Aorta (tissue), 5 donors: ENCODE measurements at regions not wholly inside any gene's neighbourhood (a gene's known extent, or its start where the extent isn't known, plus 50 kb on each side); places are given as distances from the start of the nearest gene placed in this dataset.

Experiments used
- ATAC-seq: fragments of 200-7000 bp; cut with Tn5 transposase; one replicate; pipeline ENCODE4 v1.9.1; 2022; ENCODE audit warnings: moderate library complexity; ENCODE audit not compliant: low FRiP score
- DNase-seq, 2 donors: peaks; one replicate each; pipeline ENCODE4 v3.0.0-alpha.2; 2020
- H3K27ac ChIP-seq, 2 donors: one replicate each; pipeline ENCODE4 v1.5.1; 2013; ENCODE audit warnings: low read length in 2 of 2, mild to moderate bottlenecking in 2 of 2, moderate library complexity in 2 of 2, control low read depth in 1 of 2, inconsistent platforms in 1 of 2, low read depth in 1 of 2
- H3K27me3 ChIP-seq, 2 donors: one replicate each; pipeline ENCODE4 v1.6.1; 2013; ENCODE audit warnings: control low read depth in 1 of 2, low read length in 1 of 2, mild to moderate bottlenecking in 1 of 2, moderate library complexity in 1 of 2; ENCODE audit not compliant: insufficient read depth in 2 of 2, control insufficient read depth in 1 of 2
- H3K36me3 ChIP-seq, 2 donors: one replicate each; pipeline ENCODE4 v1.6.1; 2013; ENCODE audit warnings: control low read depth in 1 of 2, low read length in 1 of 2, mild to moderate bottlenecking in 1 of 2; ENCODE audit not compliant: insufficient read depth in 2 of 2, control insufficient read depth in 1 of 2
- H3K4me1 ChIP-seq, 2 donors: one replicate each; pipeline ENCODE4 v1.6.1; 2013; ENCODE audit warnings: low read length in 2 of 2, control low read depth in 1 of 2, mild to moderate bottlenecking in 1 of 2, moderate library complexity in 1 of 2; ENCODE audit not compliant: insufficient read depth in 2 of 2, control insufficient read depth in 1 of 2
- H3K4me3 ChIP-seq, 2 donors: one replicate each; pipeline ENCODE4 v1.5.1; 2013; ENCODE audit warnings: low read length in 2 of 2, control low read depth in 1 of 2, mild to moderate bottlenecking in 1 of 2
- H3K9me3 ChIP-seq: one replicate; pipeline ENCODE4 v1.6.1; 2013; ENCODE audit warnings: mild to moderate bottlenecking, low read length; ENCODE audit not compliant: control insufficient read depth
- WGBS, 2 donors: extraction: QIAGEN DNeasy Blood & Tissue Kit; methylation state at CpG; one replicate each; pipeline ENCODE4 v1.1.7; 2013; 5-methylcytosine and 5-hydroxymethylcytosine counted together
- intact Hi-C, 2 donors: fragments of 100-400 bp; cut with DNase I; formaldehyde crosslinking; loops; one replicate each; pipeline versions ENCODE4 v1.14.2 to v1.15.0; 2022
- donor health status: healthy with polysubstance abuse.
- donor health status: Bipolar disorder and iron deficiency.
- donor health status: DM: no; HTN: no; CAD: no.
- donor health status: DM: no; HTN: no; CAD: no.
- donor health status: DM: yes; HTN: yes; CAD: no.

- WGBS, 2 donors: 79 to 90% methylated on average over 5 of the region's 5 CpGs
- H3K36me3 ChIP-seq: no peaks in the 10 kb centered on the region
- DNase-seq (no peak), ATAC-seq (no peak)
- H3K27ac ChIP-seq: no peak overlapping the region
- H3K27me3 ChIP-seq: no peaks in the 10 kb centered on the region
- no peak overlapping the region for H3K4me3 ChIP-seq
- peaks cover 0 to 4% of the 10 kb centered on the region in 2 donors for H3K4me1 ChIP-seq
- no peaks in the 10 kb centered on the region for H3K9me3 ChIP-seq
- intact Hi-C loops: no loop called here
These were observed 221.6 kb upstream of the LMCD1 start for GRCh38 chr3:8279886-8280550.

DNA sequence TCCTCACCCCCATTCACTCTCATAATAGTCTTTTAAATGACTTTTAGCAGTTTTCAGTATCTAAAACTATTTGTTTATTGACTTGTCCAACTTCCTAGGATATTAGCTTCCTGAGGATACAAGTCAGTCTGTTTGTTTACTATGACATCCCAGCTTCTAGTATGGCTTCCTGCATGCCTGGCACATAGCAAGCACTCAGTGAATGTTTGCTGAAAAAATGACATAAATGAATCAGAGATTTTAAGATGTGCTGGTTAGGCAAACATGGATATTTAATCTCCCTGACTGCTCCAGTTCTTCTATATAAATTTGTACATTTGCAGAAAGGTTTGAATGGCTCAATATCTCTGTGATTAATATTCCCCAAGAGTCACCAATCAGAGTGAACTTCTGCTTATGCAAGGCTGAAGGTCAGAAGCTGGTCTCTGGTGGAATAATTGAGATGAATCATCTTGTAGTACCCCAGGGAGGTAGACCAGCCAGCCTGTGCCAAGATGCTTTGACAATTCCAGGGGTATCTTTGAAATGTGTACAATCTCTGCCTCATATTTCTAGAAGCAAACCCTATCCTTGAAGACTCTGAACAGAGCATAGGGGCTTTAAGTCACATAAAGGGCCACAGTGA lies 219.0 kb upstream of the LMCD1 start:
- no peak overlapping the region for H3K4me3 ChIP-seq
- no peak for ATAC-seq
- intact Hi-C loops: no loop called here

DNA sequence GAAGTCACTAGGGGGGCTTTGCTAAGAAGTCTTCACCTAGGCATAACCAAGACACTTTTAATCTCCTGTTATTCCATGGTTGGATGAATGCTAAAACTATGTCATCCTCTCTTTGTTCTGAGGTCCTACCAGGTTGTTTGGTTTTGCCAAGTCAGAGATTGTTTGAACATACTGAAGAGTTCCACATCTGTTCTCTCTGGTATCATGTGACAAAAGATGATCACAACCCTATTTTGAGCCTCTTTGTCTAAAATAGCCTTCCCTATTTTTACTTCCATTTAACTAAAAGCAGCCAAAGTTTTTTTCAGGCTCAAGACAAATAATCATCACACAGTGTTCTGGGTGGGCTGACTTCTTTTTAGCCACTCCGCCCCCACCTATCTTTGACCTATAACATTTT lies 218.4 kb upstream of the LMCD1 start:
- peaks cover 0 to 4% of the 10 kb centered on the region in 2 donors for H3K4me1 ChIP-seq
- no peaks in the 10 kb centered on the region for H3K9me3 ChIP-seq
- H3K4me3 ChIP-seq: no peak overlapping the region
- DNase-seq: no peak
- no peaks in the 10 kb centered on the region for H3K27me3 ChIP-seq
- intact Hi-C loops: no loop called here
- 89 to 97% methylated on average over 1 of the region's 1 CpG for WGBS, 2 donors
- no peaks in the 10 kb centered on the region for H3K36me3 ChIP-seq
- no peak for ATAC-seq
- H3K27ac ChIP-seq: no peak overlapping the region

More for the DNA sequence above, 219.0 kb upstream of the LMCD1 start:
- Histone ChIP-seq H3K27ac (no peak overlapping the region), H3K27me3 (no peaks in the 10 kb centered on the region), H3K9me3 (no peaks in the 10 kb centered on the region), H3K4me1 (peaks cover 0 to 4% of the 10 kb centered on the region in 2 donors), H3K36me3 (no peaks in the 10 kb centered on the region)
- no peak for DNase-seq

DNA sequence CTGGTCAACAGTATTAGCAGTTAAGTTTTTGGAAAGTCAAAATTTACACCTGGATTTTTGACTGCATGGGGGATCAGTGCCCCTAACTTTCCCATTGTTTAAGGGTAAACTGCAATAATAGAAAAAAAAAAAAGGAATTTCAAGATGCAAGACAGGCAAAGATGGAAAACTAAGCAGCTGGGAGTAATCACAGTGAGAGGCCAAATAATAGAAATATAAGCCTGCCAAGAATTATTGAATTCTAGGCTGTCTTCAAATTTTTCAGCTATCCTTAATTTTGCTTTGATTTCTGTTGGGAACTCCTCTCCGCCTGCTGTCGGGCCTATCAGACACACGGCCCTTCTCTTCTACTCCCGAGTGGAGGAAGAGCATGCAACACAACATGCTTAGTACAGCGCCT lies 215.5 kb upstream of the LMCD1 start:
- Histone ChIP-seq H3K9me3 (no peaks in the 10 kb centered on the region), H3K27me3 (no peaks in the 10 kb centered on the region), H3K4me3 (no peak overlapping the region), H3K4me1 (peaks cover 0 to 4% of the 10 kb centered on the region in 2 donors), H3K36me3 (no peaks in the 10 kb centered on the region), H3K27ac (no peak overlapping the region)
- intact Hi-C loops: no loop called here
- DNase-seq (no peak), ATAC-seq (no peak)
- 94 to 95% methylated on average over 5 of the region's 5 CpGs for WGBS, 2 donors

DNA sequence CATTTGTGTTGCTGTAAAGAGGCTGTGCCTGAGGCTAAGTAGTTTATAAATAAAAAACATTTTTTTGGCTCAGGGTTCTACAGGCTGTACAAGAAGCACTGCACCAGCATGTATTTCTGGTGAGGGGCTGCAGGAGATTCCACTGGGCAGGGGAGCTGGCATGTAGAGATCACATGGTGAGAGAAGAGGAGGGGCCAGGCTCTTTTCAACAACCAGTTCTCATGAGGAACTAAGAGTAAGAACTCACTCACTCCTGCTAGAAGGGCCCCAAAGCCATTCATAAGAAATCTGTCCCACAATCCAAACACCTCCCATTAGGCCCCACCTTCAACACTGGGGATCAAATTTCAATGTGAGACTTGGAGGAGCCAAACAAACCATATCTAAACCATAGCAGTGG lies 214.9 kb upstream of the LMCD1 start:
- DNase-seq (no peak), ATAC-seq (no peak)
- intact Hi-C loops: no loop called here
- no peaks in the 10 kb centered on the region for H3K9me3 ChIP-seq
- H3K4me1 ChIP-seq: peaks cover 0 to 4% of the 10 kb centered on the region in 2 donors
- no peak overlapping the region for H3K4me3 ChIP-seq
- no peak overlapping the region for H3K27ac ChIP-seq
- H3K36me3 ChIP-seq: no peaks in the 10 kb centered on the region
- no peaks in the 10 kb centered on the region for H3K27me3 ChIP-seq

GRCh38 chr3:8290611-8291010 lies 211.0 kb upstream of the LMCD1 start:
- Histone ChIP-seq H3K4me3 (no peak overlapping the region), H3K27me3 (no peaks in the 10 kb centered on the region), H3K4me1 (peaks cover 0 to 3% of the 10 kb centered on the region in 2 donors), H3K27ac (no peak overlapping the region), H3K36me3 (no peaks in the 10 kb centered on the region), H3K9me3 (no peaks in the 10 kb centered on the region)
- 95 to 98% methylated on average over 2 of the region's 2 CpGs for WGBS, 2 donors
- no peak for ATAC-seq
- intact Hi-C loops: no loop called here
- no peak for DNase-seq

DNA sequence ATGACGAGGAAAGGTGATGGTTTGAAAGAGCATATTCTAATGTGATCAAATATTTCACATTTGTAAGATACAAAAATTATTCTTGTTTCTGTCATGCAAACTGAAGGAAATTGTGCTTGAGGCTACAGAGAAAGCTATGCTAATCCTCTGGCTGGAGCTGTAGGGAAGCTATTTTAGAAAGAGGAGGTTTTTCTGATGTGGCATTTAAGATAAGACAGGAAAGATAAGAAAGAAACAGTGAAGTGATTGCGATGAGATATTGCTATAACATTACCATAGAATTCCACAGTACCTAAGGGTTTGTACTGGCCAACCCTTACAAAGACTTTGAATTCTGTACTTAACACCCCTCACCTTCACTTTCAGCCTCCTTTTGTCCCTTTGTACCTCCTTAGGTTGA lies 205.2 kb upstream of the LMCD1 start:
- Histone ChIP-seq H3K27me3 (no peaks in the 10 kb centered on the region), H3K4me3 (no peak overlapping the region), H3K4me1 (peaks cover 3% of the 10 kb centered on the region in 2 donors), H3K27ac (no peak overlapping the region), H3K9me3 (no peaks in the 10 kb centered on the region), H3K36me3 (no peaks in the 10 kb centered on the region)
- no peak for ATAC-seq
- intact Hi-C loops: no loop called here
- 49 to 56% methylated on average over 2 of the region's 2 CpGs for WGBS, 2 donors
- DNase-seq: no peak

DNA sequence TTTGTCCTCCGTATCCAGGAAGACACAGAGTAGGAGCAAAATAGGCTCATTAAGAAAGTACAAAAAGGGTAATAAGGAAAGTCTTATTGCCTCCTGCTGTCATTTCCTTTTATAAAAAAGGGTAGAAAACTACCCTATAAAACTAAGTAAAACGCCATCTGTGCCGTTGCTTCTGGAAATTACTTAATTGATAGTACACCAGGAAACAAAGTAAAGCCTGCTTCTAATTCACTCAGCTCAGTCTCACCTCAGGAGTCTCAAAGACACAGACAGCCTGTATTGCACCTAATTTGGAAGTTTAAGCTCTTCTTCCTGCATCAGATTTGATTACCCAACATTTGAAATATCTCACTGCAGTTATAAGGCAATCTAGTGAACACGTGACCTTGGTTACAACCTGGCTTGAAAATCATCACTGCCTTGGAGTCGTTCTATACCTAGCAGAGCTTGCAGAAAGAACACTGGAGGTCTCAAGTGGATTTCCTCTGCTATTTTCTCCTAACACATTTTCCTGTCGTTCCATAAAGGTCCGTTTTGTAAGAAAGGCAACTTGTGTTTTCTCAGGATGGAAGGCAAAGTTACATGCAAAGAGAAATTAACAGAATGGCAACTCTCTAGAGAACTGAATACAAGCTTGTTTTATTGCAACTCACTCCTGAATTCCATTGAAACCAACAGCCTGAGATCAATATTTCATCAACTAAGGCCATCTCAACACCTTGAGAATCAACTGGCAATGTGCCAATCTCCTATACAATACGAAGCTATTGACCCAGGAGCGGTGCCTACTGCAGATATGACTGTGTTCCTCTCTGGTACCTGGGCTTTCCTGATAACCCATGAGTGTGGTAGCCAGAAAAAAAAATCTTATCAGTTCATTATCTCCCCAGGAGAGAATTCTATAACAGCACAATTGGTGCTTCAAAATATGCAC lies 203.3 kb upstream of the LMCD1 start:
- intact Hi-C loops: no loop called here
- no peaks in the 10 kb centered on the region for H3K27me3 ChIP-seq
- H3K9me3 ChIP-seq: no peaks in the 10 kb centered on the region
- H3K4me3 ChIP-seq: no peak overlapping the region
- DNase-seq (no peak), ATAC-seq (no peak)
- H3K4me1 ChIP-seq: peaks cover 3% of the 10 kb centered on the region in 2 donors
- H3K27ac ChIP-seq: no peak overlapping the region
- 77 to 92% methylated on average over 9 of the region's 9 CpGs for WGBS, 2 donors
- H3K36me3 ChIP-seq: no peaks in the 10 kb centered on the region
